ENCODE measurements at regions not wholly inside any gene's neighbourhood (a gene's known extent, or its start where the extent isn't known, plus 50 kb on each side); places are given as distances from the start of the nearest gene placed in this dataset.

- no peak overlapping the region for H2AFZ ChIP-seq
- H3K4me3 ChIP-seq = no peak overlapping the region
- H3K4me2 ChIP-seq = no peak overlapping the region
- no peaks in the 10 kb centered on the region for H3K27me3 ChIP-seq
- no peaks in the 10 kb centered on the region for H3K4me1 ChIP-seq (ENCODE audit: insufficient read depth)
- TF ChIP-seq EZH2 (IDR thresholded peaks at IDR 0.05; ENCODE audit: borderline replicate concordance) (no peak), CTCF (IDR thresholded peaks at IDR 0.05; ENCODE audit: poor library complexity) (no peak), EZH2phosphoT487 (IDR thresholded peaks at IDR 0.05; ENCODE audit: low read depth, severe bottlenecking, unreplicated experiment) (no peak)
- no peak for DNase-seq (ENCODE audit: low spot score)
- no peaks in the 10 kb centered on the region for H3K79me2 ChIP-seq
- no peaks in the 10 kb centered on the region for H3K36me3 ChIP-seq (replicated peaks; ENCODE audit: insufficient read depth, low read depth)
- H4K20me1 ChIP-seq (ENCODE audit: insufficient read depth, poor library complexity, severe bottlenecking) = no peaks in the 10 kb centered on the region
- no peak overlapping the region for H3K27ac ChIP-seq
- H3K9me2 ChIP-seq (replicated peaks; ENCODE audit: insufficient read depth) = no peaks in the 10 kb centered on the region
- H3K9me3 ChIP-seq (ENCODE audit: low read depth) = no peaks in the 10 kb centered on the region
These were observed 238.2 kb downstream of the C4orf33 start for GRCh38 chr4:129334136-129334535.

- no peaks in the 10 kb centered on the region for H3K79me2 ChIP-seq
- H3K4me2 ChIP-seq = no peak overlapping the region
- H3K9me3 ChIP-seq (ENCODE audit: low read depth) = no peaks in the 10 kb centered on the region
- no peaks in the 10 kb centered on the region for H3K36me3 ChIP-seq (replicated peaks; ENCODE audit: insufficient read depth, low read depth)
- DNase-seq (ENCODE audit: low spot score) = no peak
- H3K27ac ChIP-seq = peak overlapping the region; percentile 9
- H2AFZ ChIP-seq = no peak overlapping the region
- no peaks in the 10 kb centered on the region for H4K20me1 ChIP-seq (ENCODE audit: insufficient read depth, poor library complexity, severe bottlenecking)
- H3K27me3 ChIP-seq = no peaks in the 10 kb centered on the region
- 79% methylated on average over 7 of the region's 7 CpGs for WGBS (ENCODE audit: low lambda C conversion rate, missing lambda C conversion rate)
- no peak overlapping the region for H3K4me3 ChIP-seq
- TF ChIP-seq CTCF (IDR thresholded peaks at IDR 0.05; ENCODE audit: poor library complexity) (no peak), EZH2phosphoT487 (IDR thresholded peaks at IDR 0.05; ENCODE audit: low read depth, severe bottlenecking, unreplicated experiment) (no peak), EZH2 (IDR thresholded peaks at IDR 0.05; ENCODE audit: borderline replicate concordance) (no peak)
- no peaks in the 10 kb centered on the region for H3K4me1 ChIP-seq (ENCODE audit: insufficient read depth)
- no peaks in the 10 kb centered on the region for H3K9me2 ChIP-seq (replicated peaks; ENCODE audit: insufficient read depth)
These were observed 239.3 kb downstream of the C4orf33 start for GRCh38 chr4:129335276-129335675.

- H3K9me2 ChIP-seq (replicated peaks; ENCODE audit: insufficient read depth) = no peaks in the 10 kb centered on the region
- no peak overlapping the region for H3K27ac ChIP-seq
- no peaks in the 10 kb centered on the region for H3K9me3 ChIP-seq (ENCODE audit: low read depth)
- no peaks in the 10 kb centered on the region for H3K4me1 ChIP-seq (ENCODE audit: insufficient read depth)
- H3K4me3 ChIP-seq = no peak overlapping the region
- TF ChIP-seq CTCF (IDR thresholded peaks at IDR 0.05; ENCODE audit: poor library complexity) = no peak
- TF ChIP-seq EZH2 (IDR thresholded peaks at IDR 0.05; ENCODE audit: borderline replicate concordance) = no peak
- WGBS (ENCODE audit: low lambda C conversion rate, missing lambda C conversion rate) = 60% methylated on average over 5 of the region's 5 CpGs
- H3K36me3 ChIP-seq (replicated peaks; ENCODE audit: insufficient read depth, low read depth) = no peaks in the 10 kb centered on the region
- H4K20me1 ChIP-seq (ENCODE audit: insufficient read depth, poor library complexity, severe bottlenecking) = no peaks in the 10 kb centered on the region
- no peaks in the 10 kb centered on the region for H3K27me3 ChIP-seq
- H3K79me2 ChIP-seq = no peaks in the 10 kb centered on the region
- no peak overlapping the region for H2AFZ ChIP-seq
- no peak overlapping the region for H3K4me2 ChIP-seq
- no peak for DNase-seq (ENCODE audit: low spot score)
These were observed 239.9 kb downstream of the C4orf33 start for GRCh38 chr4:129335818-129336217.

Data from hepatocyte (in vitro differentiated cells).